HG03575 (cell line): ENCODE measurements at regions not wholly inside any gene's neighbourhood (a gene's known extent, or its start where the extent isn't known, plus 50 kb on each side); places are given as distances from the start of the nearest gene placed in this dataset.

Experiments
- ATAC-seq: cut with Tn5 transposase; IDR thresholded peaks from one replicate; pipeline ENCODE4 v1.9.1; 2021; ENCODE audit not compliant: unreplicated experiment, insufficient number of reproducible peaks, low FRiP score; ENCODE audit errors: extremely low read depth

DNA sequence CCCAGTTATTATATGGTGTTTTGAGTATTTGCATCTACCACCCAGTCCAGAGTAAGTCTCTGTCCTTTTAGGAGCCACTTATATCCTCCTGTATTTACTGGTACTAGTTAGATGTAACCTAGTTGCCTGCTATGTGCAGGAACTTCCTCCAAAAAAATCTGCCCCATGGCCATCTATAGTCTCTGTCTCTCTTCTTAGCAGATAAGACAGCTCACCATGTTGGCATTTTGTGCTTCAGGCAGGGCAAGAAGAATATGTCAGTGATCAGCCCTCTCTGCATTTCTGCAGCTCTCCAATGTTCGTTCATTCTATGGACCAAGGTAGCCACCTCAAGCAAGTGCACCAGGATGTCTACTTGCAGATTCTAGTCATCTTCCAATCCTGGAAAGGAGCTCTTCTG is 446.5 kb downstream of the TLE1 start:
- ATAC-seq = no peak

DNA sequence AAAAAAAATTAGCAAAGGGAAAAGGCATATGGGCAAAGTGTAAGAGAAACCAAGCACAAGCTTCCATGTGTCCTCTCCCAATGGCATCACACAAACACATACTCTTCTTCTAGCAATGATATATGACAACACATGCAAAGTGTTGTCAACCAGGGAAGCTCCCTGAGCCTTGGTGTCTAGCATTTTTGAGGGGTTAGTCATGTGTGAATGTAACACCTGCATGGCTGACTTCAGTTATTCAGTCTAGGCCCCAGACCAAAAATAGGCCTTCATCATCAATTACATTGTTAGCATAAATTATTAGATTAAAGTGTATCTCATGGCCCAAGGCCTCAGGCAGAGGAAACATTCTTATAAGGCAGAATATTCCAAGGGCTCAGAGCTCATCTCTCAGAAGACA is 450.0 kb downstream of the TLE1 start:
- ATAC-seq = no peak

DNA sequence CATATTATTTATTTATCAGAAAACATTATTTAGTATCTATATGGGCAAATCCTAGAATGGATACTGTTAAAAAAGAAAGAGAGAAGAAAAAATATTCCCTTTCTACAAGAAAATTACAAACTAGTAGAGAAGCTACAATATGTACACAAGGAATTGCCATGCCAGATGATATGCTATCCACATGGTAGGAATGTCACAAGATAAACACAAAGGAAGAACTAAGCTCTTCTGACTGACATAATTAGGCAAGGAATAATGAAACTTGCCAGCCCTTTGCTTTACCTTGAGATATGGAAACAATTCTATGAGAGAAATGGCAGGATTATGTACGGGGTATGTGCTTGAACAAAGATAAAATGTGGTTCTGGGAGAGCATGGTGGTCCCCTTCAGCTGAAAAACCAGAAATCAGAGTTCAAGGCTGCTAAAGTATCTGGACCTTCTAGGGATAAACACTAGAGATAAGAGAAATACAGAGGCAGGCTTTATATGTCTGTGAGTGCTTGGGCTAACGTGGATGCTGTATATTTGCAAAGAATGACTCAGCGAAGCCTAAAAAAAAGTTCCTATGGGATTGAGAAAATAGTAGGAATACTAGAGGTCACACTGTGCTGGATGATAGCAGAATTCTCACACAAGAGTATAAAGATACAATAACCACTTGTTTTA is 451.6 kb downstream of the TLE1 start:
- ATAC-seq = no peak

DNA sequence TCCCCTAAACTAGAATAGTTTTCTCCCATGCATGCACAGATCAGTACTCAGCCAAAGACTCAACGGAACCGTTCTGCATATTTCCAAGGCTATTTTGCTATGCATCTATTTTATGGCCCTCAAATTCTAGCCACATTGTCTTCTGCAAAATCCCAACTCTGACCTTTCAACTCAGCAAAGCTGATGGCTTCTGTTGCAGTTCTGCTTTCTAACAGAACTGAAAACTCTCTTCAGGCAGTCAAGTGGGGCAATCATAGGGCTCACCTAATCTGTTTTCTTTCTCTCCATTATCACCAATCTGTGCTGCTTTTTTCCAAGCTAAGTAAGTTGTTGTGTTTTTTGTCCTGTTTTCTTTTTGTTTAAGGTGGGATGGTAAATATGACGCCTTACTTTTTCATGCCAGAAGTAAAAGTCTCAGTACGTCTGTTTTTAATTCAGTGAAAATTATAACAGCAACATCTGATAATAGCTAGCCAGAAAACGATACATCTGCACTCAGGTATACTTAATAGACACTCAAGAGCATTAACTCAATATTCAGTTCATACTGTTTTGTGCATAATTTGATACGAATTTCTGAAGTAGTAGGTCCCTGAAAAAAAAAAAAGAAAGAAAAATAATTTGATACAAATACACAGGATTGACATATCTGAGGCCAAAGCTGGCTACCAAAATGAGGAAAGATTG is 454.3 kb downstream of the TLE1 start:
- ATAC-seq = no peak

DNA sequence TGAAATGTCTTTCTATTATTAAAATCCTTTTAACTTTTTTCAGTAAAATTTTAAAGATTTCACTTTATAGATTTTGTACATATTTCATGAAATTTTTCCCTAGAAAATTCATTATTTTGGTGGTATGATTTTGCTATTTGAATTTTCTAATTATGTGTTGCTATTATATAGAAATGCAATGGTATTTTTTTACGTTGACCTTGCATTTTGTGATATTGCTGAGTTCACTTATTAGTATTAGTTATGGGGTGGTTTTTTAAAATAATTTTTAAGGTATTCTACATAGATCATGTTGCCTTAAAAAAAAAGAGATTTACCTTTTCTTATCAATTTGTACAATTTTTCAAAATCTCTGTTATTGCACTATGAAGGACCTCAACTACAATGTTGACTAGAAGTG is 458.3 kb downstream of the TLE1 start:
- ATAC-seq = no peak

DNA sequence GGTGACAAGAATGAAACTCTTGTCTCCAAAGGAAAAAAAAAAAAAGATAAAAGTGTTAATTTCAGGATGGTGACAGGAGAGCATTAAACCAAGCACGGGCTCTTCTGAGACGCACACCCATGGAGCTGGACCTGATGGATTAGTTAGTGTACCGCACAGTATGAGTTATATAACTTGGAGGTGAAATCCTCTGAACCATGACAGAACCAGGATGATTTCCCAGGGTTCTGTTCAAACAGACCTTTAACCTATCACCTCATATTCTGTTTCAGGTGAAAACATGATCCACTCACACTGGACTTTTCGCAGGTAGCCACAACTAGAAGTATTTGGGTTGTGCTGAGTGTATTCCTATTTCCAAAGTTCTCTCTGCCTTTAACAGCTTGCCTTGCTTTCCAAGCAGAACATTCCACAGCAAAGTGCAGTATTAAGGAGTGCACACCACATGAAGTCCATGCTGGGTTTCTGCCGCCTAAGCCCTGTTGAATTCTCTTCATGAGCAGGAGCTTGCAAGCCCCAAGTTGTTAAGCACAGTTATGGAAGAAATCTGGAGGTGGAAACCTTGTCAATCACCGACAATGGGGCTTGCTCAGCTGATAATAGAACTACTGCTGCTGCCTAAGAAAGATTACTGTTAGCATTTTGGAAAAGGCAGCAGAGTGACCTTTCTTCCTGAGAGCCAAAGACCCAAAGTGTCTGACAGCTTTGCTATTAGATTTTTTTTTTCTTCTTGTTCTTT is 461.7 kb downstream of the TLE1 start:
- ATAC-seq = no peak

DNA sequence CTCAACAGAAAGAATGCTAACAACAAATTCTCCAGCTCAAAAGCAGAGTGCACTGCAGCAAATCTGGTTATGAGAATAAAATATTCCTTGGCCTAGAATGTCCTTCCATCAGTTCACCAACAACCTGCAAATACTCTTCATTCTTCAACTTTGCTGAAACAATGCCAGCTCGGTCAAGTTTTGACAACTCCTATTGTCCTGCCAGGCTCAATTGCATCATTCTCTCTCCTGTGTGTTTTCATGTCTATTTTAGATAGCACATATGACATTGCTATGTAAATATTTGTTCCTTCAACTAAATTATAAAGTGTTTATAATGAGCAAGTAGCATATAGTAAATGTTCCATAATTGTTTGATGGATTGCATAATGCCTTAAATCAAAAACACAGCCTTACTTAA is 463.8 kb downstream of the TLE1 start:
- no peak for ATAC-seq

DNA sequence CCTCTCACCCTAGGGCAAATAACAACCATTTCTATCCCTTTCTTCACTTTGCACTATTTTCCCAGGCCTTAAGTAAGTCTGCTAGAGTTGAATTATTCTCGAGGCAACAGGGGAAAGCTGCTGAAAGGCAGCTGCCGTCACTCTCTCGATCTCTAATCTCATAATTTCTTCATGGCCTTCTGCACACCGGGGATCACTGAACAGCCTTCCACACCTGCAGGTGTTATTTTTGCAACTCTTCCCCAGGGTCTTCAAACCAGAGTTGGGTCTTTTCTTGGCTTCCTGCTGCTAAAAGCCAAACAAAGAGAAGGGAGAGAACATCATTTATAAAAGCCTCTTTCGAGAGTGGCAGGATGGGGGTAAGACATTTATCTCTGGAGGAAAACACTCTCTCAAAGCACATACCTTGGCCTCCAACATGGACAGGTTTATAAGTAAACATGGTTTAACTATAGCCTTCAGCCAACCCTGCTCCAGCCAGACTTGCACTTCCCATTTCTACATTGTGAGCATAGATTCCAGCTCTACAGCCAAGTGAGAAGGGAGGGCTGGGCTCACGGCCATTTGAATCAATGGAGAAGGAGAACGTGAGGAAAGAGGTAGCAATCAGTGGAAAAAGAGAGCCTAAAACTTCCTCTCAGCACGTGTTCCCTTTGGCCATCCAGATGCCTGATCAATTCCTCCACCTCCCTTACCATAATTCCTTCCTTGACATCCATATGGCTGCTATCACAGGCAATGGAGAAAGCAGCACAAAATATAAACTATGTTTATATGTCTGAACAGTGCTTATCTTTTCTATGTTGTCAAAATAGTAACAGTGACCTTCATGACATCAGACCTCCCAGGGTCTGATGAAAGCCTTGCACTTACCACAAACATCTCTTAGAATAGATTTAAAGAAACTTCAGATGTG is 464.9 kb downstream of the TLE1 start:
- no peak for ATAC-seq

DNA sequence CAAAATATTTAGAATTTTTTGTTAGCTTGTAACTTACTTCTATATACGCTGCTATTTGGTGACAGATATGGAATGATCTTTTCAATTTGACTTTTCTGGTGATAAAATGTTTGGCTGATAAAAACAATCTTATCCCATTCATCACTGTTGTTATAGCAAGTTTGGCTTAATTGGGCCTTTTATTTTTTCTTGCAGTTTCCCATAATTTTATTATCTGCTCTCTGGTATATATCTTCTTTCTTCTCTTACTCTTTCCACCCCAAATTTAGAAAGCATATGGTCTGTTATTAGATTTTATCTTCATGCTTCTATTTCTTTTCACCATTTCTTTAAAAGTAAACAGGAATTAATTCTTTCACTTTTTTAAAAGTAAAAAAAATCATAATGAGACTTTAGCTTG is 474.4 kb downstream of the TLE1 start:
- no peak for ATAC-seq

DNA sequence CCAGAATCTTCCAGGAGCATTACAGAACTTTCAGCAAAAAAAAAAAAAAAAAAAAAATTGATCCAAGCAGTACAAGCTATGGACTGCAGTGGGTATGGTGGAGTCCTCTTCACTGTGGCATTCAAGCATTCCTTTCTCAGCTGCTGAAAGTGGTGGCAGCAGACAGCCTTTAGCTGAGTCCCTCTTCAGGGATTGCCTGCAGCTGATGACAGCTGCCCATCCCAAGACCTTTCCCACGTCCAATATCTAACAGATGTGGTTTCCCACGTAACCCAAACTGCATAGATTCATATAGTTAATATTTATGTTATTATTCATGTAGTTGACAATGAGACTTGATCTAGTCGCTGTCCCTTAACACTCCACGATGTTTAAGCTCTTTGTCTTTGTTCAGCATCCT is 475.9 kb downstream of the TLE1 start:
- no peak for ATAC-seq

DNA sequence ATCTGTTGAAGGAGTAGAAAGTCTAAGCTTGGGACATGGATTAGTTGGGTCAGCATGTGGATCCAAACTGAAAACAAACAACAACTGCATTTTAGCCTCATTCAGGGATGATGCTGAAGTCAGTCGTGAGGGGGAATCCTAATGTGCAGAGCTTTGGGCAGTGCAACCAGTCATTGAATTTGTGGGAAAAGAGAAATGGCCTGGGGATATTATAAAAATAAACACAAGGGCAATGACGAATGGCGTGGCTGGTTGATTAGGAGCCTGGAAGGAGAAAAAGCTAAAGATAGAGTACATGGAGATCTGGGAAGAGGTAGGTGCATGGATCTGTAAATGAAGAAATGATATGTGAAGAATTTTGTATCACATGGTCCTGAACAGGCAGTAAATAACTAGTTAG is 477.6 kb downstream of the TLE1 start:
- ATAC-seq = no peak

DNA sequence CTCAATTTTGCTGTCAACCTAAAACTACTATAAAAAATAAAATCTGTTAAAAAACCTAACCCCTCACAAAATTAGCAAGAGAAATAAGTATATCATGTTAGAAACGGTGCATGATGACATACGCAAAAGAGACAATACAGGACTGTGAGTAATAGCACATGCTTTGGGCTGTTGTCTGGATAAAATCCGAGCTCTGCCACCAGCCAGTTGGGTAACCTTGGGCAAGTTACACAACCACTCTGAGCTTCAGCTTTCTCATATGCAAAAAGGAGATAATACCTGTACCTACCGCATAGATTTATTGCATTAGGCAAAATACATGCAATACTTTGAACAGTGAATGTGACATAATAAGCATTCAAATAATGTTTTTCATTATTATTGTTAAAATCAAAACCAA is 481.7 kb downstream of the TLE1 start:
- ATAC-seq = no peak

DNA sequence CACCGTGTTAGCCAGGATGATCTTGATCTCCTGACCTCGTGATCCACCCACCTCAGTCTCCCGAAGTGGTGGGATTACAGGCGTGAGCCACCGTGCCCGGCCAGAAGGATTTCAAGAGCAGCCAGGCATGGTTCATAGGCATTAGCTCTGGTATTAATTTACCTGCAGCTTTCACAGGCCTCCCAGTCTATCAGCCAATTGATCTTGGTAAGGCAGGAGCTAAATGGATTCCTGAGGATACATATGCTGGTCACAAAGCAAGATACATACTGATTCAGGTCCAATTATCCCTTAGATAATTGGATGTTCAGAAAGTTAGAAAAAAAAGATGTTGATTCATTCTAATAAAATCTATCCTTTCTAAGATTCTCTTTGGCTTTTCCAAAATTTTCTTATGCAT is 487.1 kb downstream of the TLE1 start:
- ATAC-seq = no peak

DNA sequence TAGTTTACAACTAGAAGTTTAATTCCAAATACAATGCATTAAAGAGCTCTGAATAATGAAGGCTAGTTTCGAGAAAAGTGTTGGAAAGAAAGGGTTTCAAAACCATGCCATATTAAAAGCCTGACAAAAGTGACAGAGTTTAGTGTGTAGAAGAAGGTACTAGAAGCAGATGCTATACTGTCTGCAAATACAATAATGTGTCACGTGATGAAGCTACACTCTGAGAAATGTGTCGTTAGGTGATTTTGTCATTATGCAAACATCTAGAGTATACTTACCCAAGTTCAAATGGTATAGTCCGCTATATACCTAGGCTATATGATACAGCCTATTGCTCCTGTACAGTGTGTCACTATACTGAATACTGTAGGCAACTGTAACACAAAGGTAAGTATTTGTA is 494.1 kb downstream of the TLE1 start:
- ATAC-seq = no peak

DNA sequence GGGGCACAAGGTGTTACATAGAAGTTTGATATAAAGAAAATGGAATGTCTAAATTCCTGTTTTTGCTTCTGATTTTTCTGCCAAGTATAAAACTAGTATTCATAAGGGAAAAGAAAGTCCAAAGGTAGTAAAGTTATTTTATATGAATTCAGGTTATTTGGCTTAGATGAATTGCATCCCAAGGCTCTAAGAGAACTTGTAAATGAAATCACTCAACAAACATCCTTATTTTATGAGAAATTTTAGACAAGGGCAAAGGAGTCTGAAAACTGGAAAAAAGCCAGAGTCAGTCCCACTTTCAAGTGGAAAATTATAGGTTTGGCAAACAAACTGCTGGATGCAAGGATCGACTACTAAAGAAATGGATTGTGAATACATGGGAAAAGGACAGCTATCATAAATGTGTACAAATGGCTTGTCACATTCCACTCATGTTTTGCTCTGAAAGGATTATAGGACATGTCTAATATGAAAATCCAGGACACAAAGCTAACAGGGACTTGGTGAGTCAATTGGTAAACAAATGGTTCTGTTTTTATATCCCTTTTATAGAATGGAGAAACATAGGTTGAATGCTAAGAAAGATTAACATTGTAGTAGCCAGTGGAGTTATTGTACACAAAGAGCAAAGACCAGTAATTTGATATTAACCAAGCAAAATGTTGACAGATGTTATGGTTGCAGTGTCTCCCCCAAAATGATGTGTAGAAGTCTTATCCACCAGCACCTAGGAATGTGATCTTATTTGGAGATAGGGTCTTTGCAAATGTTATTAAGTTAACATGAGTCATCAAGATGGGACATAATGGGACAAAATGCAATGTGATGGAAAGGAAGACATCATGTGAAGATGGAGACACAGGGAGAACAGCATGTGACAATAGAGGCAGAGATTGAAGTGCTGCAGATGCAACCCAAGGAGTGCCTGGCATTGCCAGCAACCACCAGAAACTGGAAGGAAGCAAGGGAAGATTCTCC is 495.7 kb downstream of the TLE1 start:
- ATAC-seq = no peak

DNA sequence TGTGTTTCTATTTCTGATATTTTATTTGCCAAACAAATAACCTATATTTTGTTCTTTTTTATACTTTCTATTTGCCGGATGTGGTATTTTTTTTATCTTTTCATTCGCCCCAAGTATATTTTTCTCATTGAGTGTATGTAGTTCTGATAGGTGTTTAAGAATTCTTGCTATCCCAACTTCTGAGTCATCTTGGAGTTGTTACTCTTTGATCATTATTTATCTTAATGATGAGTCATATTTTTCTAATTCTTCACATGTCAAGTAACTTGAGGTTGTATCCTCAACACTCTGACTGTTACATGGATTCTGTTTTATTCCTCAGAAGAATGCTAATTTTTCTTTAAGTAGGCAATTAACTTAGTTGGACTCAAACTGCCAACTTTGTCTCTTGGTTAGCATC is 498.1 kb downstream of the TLE1 start:
- ATAC-seq = no peak

DNA sequence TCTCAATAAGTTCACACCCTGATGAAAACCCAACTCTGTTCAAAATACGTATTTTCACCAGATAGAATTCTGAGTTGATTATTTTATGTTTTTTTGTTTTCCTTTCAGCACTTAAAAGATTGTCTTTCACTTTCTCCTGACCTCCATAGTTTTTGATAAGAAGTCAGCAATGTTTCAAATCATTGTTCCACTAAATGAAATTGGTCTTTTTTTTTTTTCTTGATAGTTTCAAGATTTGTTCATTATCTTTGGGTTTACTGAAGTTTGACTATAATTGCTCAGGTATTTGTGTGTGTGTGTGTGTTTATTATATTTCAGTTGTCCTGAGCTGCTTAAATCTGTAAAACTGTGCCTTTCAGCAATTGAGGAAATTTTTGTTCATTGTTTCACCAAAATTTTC is 498.7 kb downstream of the TLE1 start:
- ATAC-seq = no peak

DNA sequence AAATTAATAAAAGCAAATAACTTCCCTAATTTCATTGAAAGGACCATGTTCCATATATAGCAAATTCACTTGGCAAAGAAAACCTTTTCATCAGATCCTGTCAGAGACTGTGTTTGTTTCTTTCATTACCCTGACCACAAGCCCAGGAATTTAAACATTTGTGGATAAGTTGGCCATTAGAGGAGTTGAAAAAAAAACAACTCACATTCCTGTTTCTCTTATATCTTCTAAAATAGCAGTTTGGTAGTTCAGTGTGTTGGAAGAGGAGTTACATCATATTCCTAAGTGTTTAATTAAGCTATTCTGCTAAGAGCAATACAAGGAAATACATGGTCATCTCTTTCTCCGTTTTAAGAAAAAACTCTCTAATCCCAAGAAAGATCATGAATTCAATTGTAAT is 505.6 kb downstream of the TLE1 start:
- no peak for ATAC-seq
